ENCODE measurements at regions not wholly inside any gene's neighbourhood (a gene's known extent, or its start where the extent isn't known, plus 50 kb on each side); places are given as distances from the start of the nearest gene placed in this dataset.
A peak's percentile ranks its signal among the peaks of the same experiment; 100 is the strongest.

DNA sequence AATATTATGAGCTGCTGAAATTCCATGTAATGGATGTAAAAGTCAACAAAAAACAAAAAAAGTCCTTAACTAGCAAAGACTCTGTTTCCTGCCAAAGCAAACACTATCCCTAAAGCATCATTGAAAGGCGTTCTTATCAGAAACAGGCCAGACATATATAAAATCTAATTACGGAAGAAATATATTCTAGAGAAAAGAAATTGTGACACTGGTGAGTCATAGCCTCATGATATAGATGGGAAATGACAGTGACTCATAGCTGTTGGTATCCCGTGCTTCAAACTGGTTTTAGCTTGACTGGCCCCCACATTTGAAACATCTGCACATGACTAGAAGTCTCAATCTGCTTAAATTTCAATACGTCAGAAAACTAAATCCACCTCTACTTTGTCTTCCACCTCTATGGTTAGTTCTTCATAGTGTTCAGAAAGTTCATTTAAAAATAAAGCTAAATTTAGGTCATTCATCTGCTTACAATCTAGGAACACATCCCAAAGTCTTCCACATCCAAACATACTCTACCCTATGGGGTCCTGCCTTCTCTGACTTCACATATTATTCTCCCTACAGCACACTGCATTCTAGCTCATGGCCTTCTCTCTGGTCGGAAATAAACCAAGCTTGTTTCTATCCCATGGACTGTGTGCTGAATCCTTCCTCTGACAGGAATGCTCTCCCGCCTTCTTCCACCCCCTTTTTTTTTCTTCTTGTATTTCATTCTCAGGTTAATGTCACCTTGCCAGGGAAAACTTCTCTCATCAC lies 456.3 kb upstream of the ARRDC4 start:
- Histone ChIP-seq H3K36me3 (ENCODE audit: control insufficient read depth in 2 of 2, extremely low read depth in 1 of 2, insufficient read depth in 2 of 2, low read length in 2 of 2) (no peaks in the 10 kb centered on the region), H3K9ac (ENCODE audit: control insufficient read depth, extremely low read depth, insufficient read depth, low read length) (no peak overlapping the region), H3K4me3 (ENCODE audit: control insufficient read depth in 2 of 3, extremely low read depth in 1 of 3, insufficient read depth in 2 of 3, low read depth in 1 of 3, low read length in 3 of 3) (no peak overlapping the region), H4K20me1 (ENCODE audit: control insufficient read depth, extremely low read depth, insufficient read depth, low read length) (no peaks in the 10 kb centered on the region), H3K4me1 (ENCODE audit: control insufficient read depth, extremely low read depth, insufficient read depth, low read length) (peaks cover 15% of the 10 kb centered on the region), H3K9me3 (ENCODE audit: control insufficient read depth, low read depth, low read length) (no peaks in the 10 kb centered on the region), H3K27ac (ENCODE audit: control insufficient read depth, insufficient read depth, low read length) (peak overlapping the region; percentile 68), H3K27me3 (ENCODE audit: control insufficient read depth, extremely low read depth, insufficient read depth, low read length) (no peaks in the 10 kb centered on the region), H2AFZ (ENCODE audit: control insufficient read depth, low read length) (peak overlapping the region; percentile 23), H3K4me2 (ENCODE audit: control insufficient read depth, extremely low read depth, insufficient read depth, low read depth, low read length) (no peak overlapping the region), H3K79me2 (ENCODE audit: control insufficient read depth, insufficient read depth, low read length) (no peaks in the 10 kb centered on the region), H3K9me1 (ENCODE audit: control insufficient read depth, extremely low read depth, insufficient read depth, low read length) (no peaks in the 10 kb centered on the region)
- dilution Hi-C loops (cut with MboI; ENCODE audit: extremely low pct_ligation_motif_present, low sequenced_read_pairs): no loop called here
- peak; percentile 7 for DNase-seq (ENCODE audit: low read depth, low spot score)
- peak; percentile 17 for FAIRE-seq
- TF ChIP-seq EZH2 (IDR thresholded peaks at IDR 0.05; ENCODE audit: low read length): no peak
- TF ChIP-seq CTCF (optimal IDR thresholded peaks at IDR 0.05 in 1 of 3, IDR thresholded peaks at IDR 0.05 in 1 of 3, conservative IDR thresholded peaks at IDR 0.05 in 1 of 3; ENCODE audit: extremely low read depth in 1 of 3, insufficient read depth in 2 of 3, low read length in 3 of 3): no peak

DNA sequence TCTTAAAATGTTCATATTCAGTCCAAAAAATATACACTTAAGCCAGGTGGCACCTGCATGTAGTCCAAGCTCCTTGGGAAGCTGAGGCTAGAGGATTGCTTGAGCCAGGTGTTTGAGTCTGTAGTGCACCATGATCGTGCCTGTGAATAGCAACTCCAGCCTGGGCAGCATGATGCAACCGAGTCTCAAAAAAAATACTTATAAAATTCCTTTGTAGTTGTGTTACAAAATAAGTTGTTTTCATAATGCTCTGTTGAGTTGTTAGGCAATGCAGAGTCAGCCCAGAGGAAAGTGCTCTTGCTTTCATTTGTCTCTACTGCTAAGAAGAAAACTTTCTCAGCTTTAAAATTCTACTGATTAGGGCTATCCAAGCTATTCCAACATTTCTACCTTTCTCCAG lies 442.8 kb upstream of the ARRDC4 start:
- no peak overlapping the region for H3K4me2 ChIP-seq (ENCODE audit: control insufficient read depth, extremely low read depth, insufficient read depth, low read depth, low read length)
- H3K4me3 ChIP-seq (ENCODE audit: control insufficient read depth in 2 of 3, extremely low read depth in 1 of 3, insufficient read depth in 2 of 3, low read depth in 1 of 3, low read length in 3 of 3): no peak overlapping the region
- no peak for DNase-seq (ENCODE audit: low read depth, low spot score)
- H3K9me3 ChIP-seq (ENCODE audit: control insufficient read depth, low read depth, low read length): no peaks in the 10 kb centered on the region
- dilution Hi-C loops (cut with MboI; ENCODE audit: extremely low pct_ligation_motif_present, low sequenced_read_pairs): no loop called here
- H3K9ac ChIP-seq (ENCODE audit: control insufficient read depth, extremely low read depth, insufficient read depth, low read length): no peak overlapping the region
- no peak overlapping the region for H2AFZ ChIP-seq (ENCODE audit: control insufficient read depth, low read length)
- no peaks in the 10 kb centered on the region for H3K36me3 ChIP-seq (ENCODE audit: control insufficient read depth in 2 of 2, extremely low read depth in 1 of 2, insufficient read depth in 2 of 2, low read length in 2 of 2)
- no peaks in the 10 kb centered on the region for H3K27me3 ChIP-seq (ENCODE audit: control insufficient read depth, extremely low read depth, insufficient read depth, low read length)
- H3K9me1 ChIP-seq (ENCODE audit: control insufficient read depth, extremely low read depth, insufficient read depth, low read length): no peaks in the 10 kb centered on the region
- no peak overlapping the region for H3K27ac ChIP-seq (ENCODE audit: control insufficient read depth, insufficient read depth, low read length)
- no peaks in the 10 kb centered on the region for H4K20me1 ChIP-seq (ENCODE audit: control insufficient read depth, extremely low read depth, insufficient read depth, low read length)
- no peaks in the 10 kb centered on the region for H3K79me2 ChIP-seq (ENCODE audit: control insufficient read depth, insufficient read depth, low read length)
- TF ChIP-seq EZH2 (IDR thresholded peaks at IDR 0.05; ENCODE audit: low read length): no peak
- no peak for TF ChIP-seq CTCF (optimal IDR thresholded peaks at IDR 0.05 in 1 of 3, IDR thresholded peaks at IDR 0.05 in 1 of 3, conservative IDR thresholded peaks at IDR 0.05 in 1 of 3; ENCODE audit: extremely low read depth in 1 of 3, insufficient read depth in 2 of 3, low read length in 3 of 3)
- no peaks in the 10 kb centered on the region for H3K4me1 ChIP-seq (ENCODE audit: control insufficient read depth, extremely low read depth, insufficient read depth, low read length)
- FAIRE-seq: no peak
